Erythroblast (primary cell): ENCODE measurements at regions not wholly inside any gene's neighbourhood (a gene's known extent, or its start where the extent isn't known, plus 50 kb on each side); places are given as distances from the start of the nearest gene placed in this dataset.

Experiments used
- GATA1 ChIP-seq: IDR thresholded peaks from 2 replicates; pipeline ENCODE4 v1.6.1; 2011; ENCODE audit warnings: low read depth, mild to moderate bottlenecking, control low read depth, low read length, moderate library complexity
- POLR2A ChIP-seq: IDR thresholded peaks from 2 replicates; pipeline ENCODE4 v1.6.1; 2011; ENCODE audit warnings: mild to moderate bottlenecking, low read length

GRCh38 chr2:156175946-156176345 lies 156.6 kb downstream of the NR4A2 start:
- no peak for TF ChIP-seq POLR2A
- TF ChIP-seq GATA1 = no peak
